ENCODE measurements at regions not wholly inside any gene's neighbourhood (a gene's known extent, or its start where the extent isn't known, plus 50 kb on each side); places are given as distances from the start of the nearest gene placed in this dataset.
A peak's percentile ranks its signal among the peaks of the same experiment; 100 is the strongest.

DNA sequence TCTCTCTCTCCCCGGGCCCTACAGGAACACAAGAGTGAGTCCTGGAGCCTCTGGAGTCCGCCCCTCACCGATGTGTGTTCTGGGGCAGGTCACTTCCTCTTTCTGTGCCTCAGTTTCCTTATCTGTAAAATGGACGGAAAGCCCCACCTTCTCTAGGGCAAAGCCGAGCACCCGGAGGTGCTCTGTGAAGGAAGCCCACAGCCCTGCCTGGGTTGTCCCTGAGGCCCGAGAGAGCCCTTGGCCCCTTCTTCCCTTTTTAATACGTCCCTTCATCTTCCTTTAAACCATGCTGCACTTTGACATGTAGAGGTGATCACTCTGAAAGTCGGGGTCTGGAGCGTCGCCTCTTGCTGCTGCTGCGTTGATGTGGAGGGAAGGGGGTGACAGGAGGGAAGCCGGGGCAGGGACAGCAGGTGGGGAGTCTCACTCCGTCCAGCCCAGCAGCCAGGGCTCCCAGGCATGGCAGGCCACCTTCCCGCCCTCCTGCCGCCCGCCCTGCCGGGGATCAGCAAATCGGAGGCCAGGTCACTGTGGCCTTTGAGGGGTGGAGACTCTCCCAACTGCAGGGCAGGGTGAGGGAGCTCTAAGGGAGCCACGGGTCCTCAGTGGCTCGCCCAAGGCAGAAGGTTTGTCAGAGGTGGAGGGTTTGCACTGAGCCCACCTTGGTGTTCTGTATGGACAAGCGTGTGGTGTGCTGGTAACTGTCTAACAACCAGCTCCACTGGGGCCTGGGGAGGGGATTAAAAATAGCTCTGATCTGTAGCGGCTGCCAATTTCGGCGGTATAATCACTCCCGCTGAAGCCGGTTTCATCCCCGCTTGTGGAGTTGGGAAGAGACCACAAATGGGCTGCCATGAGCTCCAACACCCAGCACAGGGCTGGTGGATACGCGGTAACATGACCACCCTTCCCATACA lies 135.9 kb upstream of the ID2 start:
- no peak overlapping the region for H2AFZ ChIP-seq (replicated peaks)
- no peaks in the 10 kb centered on the region for H3F3A ChIP-seq (ENCODE audit: low read depth)
- H3K27me3 ChIP-seq, result no peaks in the 10 kb centered on the region
- Mint-ChIP-seq H3K36me3 (peaks cover 1% of the 10 kb centered on the region), H3K27me3 (ENCODE audit: insufficient read depth, low read depth) (peaks cover 13% of the 10 kb centered on the region), H3K4me3 (no peak overlapping the region), H3K4me1 (peaks cover 47% of the 10 kb centered on the region), H3K9me3 (no peaks in the 10 kb centered on the region), H3K27ac (peak overlapping the region; percentile 87)
- H3K4me1 ChIP-seq, result no peaks in the 10 kb centered on the region
- no peak overlapping the region for H3K4me2 ChIP-seq
- no peak for DNase-seq (ENCODE audit: low spot score)
- H3K79me2 ChIP-seq (ENCODE audit: low read depth), result no peaks in the 10 kb centered on the region
- no peak overlapping the region for H3K27ac ChIP-seq
- H3K36me3 ChIP-seq, result no peaks in the 10 kb centered on the region
- no peak overlapping the region for H3K9ac ChIP-seq
- no peaks in the 10 kb centered on the region for H4K20me1 ChIP-seq (ENCODE audit: low read depth)
- H3K4me3 ChIP-seq, result no peak overlapping the region
- H3K9me3 ChIP-seq (ENCODE audit: low read depth), result no peaks in the 10 kb centered on the region
- TF ChIP-seq, protein P1, sequence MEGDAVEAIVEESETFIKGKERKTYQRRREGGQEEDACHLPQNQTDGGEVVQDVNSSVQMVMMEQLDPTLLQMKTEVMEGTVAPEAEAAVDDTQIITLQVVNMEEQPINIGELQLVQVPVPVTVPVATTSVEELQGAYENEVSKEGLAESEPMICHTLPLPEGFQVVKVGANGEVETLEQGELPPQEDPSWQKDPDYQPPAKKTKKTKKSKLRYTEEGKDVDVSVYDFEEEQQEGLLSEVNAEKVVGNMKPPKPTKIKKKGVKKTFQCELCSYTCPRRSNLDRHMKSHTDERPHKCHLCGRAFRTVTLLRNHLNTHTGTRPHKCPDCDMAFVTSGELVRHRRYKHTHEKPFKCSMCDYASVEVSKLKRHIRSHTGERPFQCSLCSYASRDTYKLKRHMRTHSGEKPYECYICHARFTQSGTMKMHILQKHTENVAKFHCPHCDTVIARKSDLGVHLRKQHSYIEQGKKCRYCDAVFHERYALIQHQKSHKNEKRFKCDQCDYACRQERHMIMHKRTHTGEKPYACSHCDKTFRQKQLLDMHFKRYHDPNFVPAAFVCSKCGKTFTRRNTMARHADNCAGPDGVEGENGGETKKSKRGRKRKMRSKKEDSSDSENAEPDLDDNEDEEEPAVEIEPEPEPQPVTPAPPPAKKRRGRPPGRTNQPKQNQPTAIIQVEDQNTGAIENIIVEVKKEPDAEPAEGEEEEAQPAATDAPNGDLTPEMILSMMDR (IDR thresholded peaks at IDR 0.05), result no peak
- TF ChIP-seq EZH2phosphoT487 (IDR thresholded peaks at IDR 0.05) (no peak), EZH2 (IDR thresholded peaks at IDR 0.05) (no peak)

DNA sequence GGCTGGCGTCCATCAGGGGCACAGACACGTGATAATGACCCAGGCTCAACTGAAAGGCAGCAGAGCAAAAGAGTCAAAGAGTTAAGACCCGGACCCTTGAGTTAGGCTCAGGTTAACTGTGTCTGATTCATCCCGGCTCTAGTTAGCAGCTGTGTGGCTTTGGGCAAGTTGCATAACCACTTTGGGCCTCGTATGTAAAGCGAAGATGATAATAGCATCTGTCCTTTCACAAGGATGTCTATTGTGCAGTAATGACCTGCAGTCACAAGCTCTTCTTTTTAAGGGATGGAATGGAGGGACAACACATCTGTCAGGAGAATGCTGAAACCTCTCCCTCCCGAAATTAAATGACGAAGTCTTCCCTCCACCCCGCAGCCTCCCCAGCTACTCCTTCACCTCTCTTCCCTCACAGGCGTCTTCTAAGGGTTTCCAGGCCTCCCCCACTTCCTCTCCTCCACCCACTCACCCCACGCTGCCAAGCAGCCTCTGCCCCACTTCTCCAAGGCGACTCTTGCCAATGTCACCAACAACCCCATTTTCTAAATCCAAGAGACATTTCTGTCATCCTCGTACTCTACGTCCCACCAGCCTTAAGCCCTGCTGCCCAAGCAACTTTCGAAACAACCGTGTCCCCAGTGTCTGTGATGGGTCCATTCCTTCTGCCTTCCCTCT lies 135.1 kb upstream of the ID2 start:
- Mint-ChIP-seq H3K9me3 (no peaks in the 10 kb centered on the region), H3K36me3 (peaks cover 1% of the 10 kb centered on the region), H3K27me3 (ENCODE audit: insufficient read depth, low read depth) (peaks cover 13% of the 10 kb centered on the region), H3K4me3 (no peak overlapping the region), H3K27ac (peak overlapping the region; percentile 87), H3K4me1 (peaks cover 49% of the 10 kb centered on the region)
- no peaks in the 10 kb centered on the region for H4K20me1 ChIP-seq (ENCODE audit: low read depth)
- DNase-seq (ENCODE audit: low spot score), result no peak
- H3K27ac ChIP-seq, result no peak overlapping the region
- no peaks in the 10 kb centered on the region for H3K9me3 ChIP-seq (ENCODE audit: low read depth)
- H2AFZ ChIP-seq (replicated peaks), result no peak overlapping the region
- no peaks in the 10 kb centered on the region for H3K36me3 ChIP-seq
- H3K9ac ChIP-seq, result no peak overlapping the region
- H3K79me2 ChIP-seq (ENCODE audit: low read depth), result no peaks in the 10 kb centered on the region
- H3K27me3 ChIP-seq, result no peaks in the 10 kb centered on the region
- no peaks in the 10 kb centered on the region for H3K4me1 ChIP-seq
- no peaks in the 10 kb centered on the region for H3F3A ChIP-seq (ENCODE audit: low read depth)
- no peak for TF ChIP-seq EZH2phosphoT487 (IDR thresholded peaks at IDR 0.05)
- TF ChIP-seq EZH2 (IDR thresholded peaks at IDR 0.05), result no peak
- TF ChIP-seq, protein P1 (IDR thresholded peaks at IDR 0.05), result no peak
- H3K4me3 ChIP-seq, result no peak overlapping the region
- no peak overlapping the region for H3K4me2 ChIP-seq

DNA sequence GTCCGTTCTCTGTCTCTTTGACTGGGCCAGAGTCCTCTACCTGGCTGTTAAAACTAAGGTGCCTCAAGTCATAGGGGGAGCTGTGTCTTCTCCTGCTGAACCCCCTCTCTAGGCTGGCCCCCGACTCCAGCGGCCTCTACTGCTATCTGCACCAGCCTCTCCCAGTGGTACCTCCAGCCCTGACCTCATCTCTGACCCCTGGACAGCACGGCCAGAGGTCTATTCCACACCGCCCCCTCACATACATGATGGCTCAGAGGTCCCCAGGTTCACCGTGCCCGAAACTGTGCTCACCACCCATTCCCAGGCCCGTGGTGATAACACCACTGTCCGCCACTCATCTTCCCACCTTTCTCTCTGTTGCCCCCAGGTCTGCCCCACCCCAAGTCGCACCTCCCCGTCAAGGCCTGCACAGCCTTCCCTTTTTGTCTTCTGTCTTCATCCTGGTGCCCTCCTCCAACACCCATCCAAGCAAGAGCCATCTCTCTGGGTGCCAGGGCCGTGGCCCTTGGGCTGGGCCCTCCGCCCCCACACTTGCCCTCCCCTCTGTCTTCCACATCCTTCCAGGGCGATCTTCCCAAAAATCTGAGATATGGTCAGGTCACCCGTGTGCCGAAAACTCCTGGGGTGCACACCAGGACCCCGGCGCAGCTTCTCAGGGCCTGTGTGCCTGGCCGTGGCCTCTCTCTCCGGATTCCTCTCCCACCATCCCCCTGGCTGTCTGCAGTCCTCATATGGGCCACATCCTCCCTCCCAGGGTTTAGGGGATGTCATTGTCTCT lies 134.4 kb upstream of the ID2 start:
- peak overlapping the region; percentile 94 for H3K27ac Mint-ChIP-seq
- H3K9me3 Mint-ChIP-seq, result no peaks in the 10 kb centered on the region
- no peaks in the 10 kb centered on the region for H3K9me3 ChIP-seq (ENCODE audit: low read depth)
- H3K36me3 ChIP-seq, result no peaks in the 10 kb centered on the region
- no peak overlapping the region for H3K27ac ChIP-seq
- H3K4me2 ChIP-seq, result no peak overlapping the region
- no peaks in the 10 kb centered on the region for H3K27me3 ChIP-seq
- H3K79me2 ChIP-seq (ENCODE audit: low read depth), result no peaks in the 10 kb centered on the region
- H3K4me3 Mint-ChIP-seq, result no peak overlapping the region
- no peaks in the 10 kb centered on the region for H4K20me1 ChIP-seq (ENCODE audit: low read depth)
- no peak overlapping the region for H2AFZ ChIP-seq (replicated peaks)
- no peak overlapping the region for H3K9ac ChIP-seq
- no peaks in the 10 kb centered on the region for H3K4me1 ChIP-seq
- no peak overlapping the region for H3K4me3 ChIP-seq
- H3K36me3 Mint-ChIP-seq, result peaks cover 1% of the 10 kb centered on the region
- H3K27me3 Mint-ChIP-seq (ENCODE audit: insufficient read depth, low read depth), result peaks cover 15% of the 10 kb centered on the region
- no peaks in the 10 kb centered on the region for H3F3A ChIP-seq (ENCODE audit: low read depth)
- peaks cover 50% of the 10 kb centered on the region for H3K4me1 Mint-ChIP-seq
- no peak for TF ChIP-seq EZH2 (IDR thresholded peaks at IDR 0.05)
- no peak for TF ChIP-seq EZH2phosphoT487 (IDR thresholded peaks at IDR 0.05)
- TF ChIP-seq, protein P1 (IDR thresholded peaks at IDR 0.05), result no peak
- DNase-seq (ENCODE audit: low spot score), result no peak
